GM12891 (cell line): ENCODE measurements at regions not wholly inside any gene's neighbourhood (a gene's known extent, or its start where the extent isn't known, plus 50 kb on each side); places are given as distances from the start of the nearest gene placed in this dataset.

Source experiments
- DNase-seq: peaks from one replicate; pipeline ENCODE4 v3.0.0; 2011; ENCODE audit warnings: low spot score; ENCODE audit not compliant: insufficient read length
- FAIRE-seq: peaks from 2 replicates; lab custom pipeline; 2011; peaks lifted over from hg19 to GRCh38; lab: Jason Lieb, UNC
- PAX5 ChIP-seq: IDR thresholded peaks from 2 replicates; pipeline ENCODE4 v1.6.1; 2011; ENCODE audit warnings: low read length, moderate library complexity, mild to moderate bottlenecking; ENCODE audit not compliant: insufficient read depth, severe bottlenecking
- POLR2A ChIP-seq: IDR thresholded peaks from 2 replicates; pipeline ENCODE4 v1.6.1; 2011; ENCODE audit warnings: low read depth, low read length, control low read depth
- POLR2AphosphoS5 ChIP-seq: IDR thresholded peaks from 2 replicates; pipeline ENCODE4 v1.6.1; 2011; ENCODE audit warnings: low read depth, low read length, control low read depth
- POU2F2 ChIP-seq: IDR thresholded peaks from 2 replicates; pipeline ENCODE4 v1.6.1; 2011; ENCODE audit warnings: low read depth, mild to moderate bottlenecking, control low read depth, low read length, moderate library complexity
- SPI1 ChIP-seq: IDR thresholded peaks from 2 replicates; pipeline ENCODE4 v1.6.1; 2011; ENCODE audit warnings: low read depth, low read length, control low read depth
- TAF1 ChIP-seq: IDR thresholded peaks from 2 replicates; pipeline ENCODE4 v1.6.1; 2011; ENCODE audit warnings: low read depth, low read length, control low read depth

GRCh38 chr2:104745846-104746245 lies 108.1 kb upstream of the POU3F3 start:
- no peak for FAIRE-seq
- DNase-seq = no peak
- TF ChIP-seq POLR2A (no peak), POLR2AphosphoS5 (no peak), TAF1 (no peak), PAX5 (no peak), POU2F2 (no peak), SPI1 (no peak)

GRCh38 chr2:104746299-104746698 lies 107.6 kb upstream of the POU3F3 start:
- FAIRE-seq (no peak), DNase-seq (no peak)
- TF ChIP-seq POU2F2 (no peak), TAF1 (no peak), POLR2AphosphoS5 (no peak), PAX5 (no peak), SPI1 (no peak), POLR2A (no peak)

DNA sequence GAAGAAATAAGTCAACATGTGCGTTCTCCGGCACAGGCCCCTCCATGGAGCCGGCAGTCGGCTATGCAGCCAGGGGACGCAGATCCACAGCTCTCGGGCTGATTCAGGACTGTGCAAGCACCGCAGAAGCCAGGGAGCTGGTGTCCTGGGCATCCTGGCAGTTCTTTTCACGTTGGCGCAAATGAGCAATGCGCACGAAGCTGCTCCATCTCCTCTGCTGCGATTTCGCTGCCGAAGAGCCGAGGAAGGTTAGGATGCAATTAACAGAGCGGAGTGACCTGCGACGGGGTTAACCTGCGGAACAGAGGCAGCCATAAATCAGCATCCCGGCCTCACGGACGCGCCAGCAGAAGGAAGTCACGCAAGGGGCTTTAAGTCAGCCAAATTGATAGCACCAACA lies 107.1 kb upstream of the POU3F3 start:
- TF ChIP-seq SPI1 = no peak
- no peak for TF ChIP-seq POLR2AphosphoS5
- no peak for TF ChIP-seq POU2F2
- TF ChIP-seq TAF1 = no peak
- TF ChIP-seq POLR2A = no peak
- TF ChIP-seq PAX5 = no peak
- no peak for DNase-seq
- FAIRE-seq = no peak

- no peak for TF ChIP-seq POLR2A
- no peak for TF ChIP-seq TAF1
- no peak for TF ChIP-seq PAX5
- no peak for TF ChIP-seq SPI1
- TF ChIP-seq POU2F2 = no peak
- no peak for TF ChIP-seq POLR2AphosphoS5
These were observed 104.0 kb upstream of the POU3F3 start for GRCh38 chr2:104749856-104750460.

DNA sequence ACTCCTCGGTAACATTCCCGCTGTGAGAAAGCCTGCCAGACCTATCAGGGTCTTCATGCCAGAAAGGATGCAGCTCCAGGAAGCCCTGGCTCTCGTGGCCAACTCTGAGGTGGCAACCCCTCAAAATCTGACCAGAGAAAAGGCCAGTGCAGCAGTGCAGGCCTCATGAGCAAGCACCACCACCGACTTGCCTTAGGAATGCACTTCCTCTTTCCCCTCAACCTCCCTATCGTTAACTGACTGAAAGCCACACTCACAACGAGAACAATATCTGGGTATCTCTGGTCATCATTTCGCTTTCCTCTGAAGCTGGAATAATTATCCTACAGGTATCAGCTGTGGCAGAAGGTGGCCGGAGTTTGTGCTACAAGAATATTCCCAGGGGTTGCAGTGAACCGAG lies 101.4 kb upstream of the POU3F3 start:
- DNase-seq = no peak
- no peak for TF ChIP-seq PAX5
- peak; percentile 51; the same call in 1 of the 2 replicates for TF ChIP-seq SPI1
- FAIRE-seq = no peak

More at GRCh38 chr2:104749856-104750460, 104.0 kb upstream of the POU3F3 start:
- FAIRE-seq (no peak), DNase-seq (no peak)

DNA sequence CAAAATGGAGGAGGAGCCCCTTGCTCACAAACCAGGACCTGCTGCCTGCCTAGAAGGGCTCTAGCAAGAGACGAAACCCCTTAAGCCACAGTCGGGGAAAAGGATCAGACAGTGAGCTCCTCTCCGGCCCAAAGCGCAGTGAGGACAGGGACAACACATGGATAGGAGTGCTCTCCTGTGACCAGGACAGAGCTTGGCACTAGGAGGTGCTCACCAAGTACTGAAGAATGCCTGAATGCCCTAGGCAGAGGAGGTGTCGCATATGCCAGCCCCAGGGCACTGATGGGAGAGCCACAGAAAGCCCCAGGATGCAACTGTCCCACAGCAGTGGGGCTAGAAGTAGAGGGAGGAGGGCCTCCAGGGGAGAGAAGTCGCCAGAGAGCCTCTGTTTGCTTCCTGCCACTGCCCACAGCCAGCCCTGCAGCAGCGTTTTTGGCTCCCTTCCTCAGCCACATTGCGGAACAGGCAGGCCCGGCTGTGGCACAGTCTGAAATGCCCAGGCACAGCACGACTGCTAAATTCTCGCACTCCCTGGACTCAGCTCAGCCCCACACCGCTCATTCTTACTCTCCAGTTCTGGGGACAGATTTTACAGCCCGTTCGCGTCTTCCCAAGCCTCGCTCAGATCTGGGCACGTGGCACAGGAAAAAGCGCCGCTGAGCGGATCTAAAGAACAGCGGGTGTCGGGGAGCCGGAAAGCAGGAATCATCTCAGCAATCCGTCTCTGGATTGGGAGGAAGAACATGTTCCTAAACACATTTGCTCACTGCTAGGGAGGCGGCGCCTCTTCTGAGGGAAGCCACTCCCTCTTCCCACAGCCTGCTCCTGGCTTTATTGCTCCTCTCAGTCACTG lies 98.7 kb upstream of the POU3F3 start:
- FAIRE-seq (no peak), DNase-seq (no peak)
- TF ChIP-seq TAF1 = no peak
- TF ChIP-seq POLR2A = no peak
- TF ChIP-seq POU2F2 = no peak
- no peak for TF ChIP-seq PAX5
- no peak for TF ChIP-seq SPI1
- no peak for TF ChIP-seq POLR2AphosphoS5

DNA sequence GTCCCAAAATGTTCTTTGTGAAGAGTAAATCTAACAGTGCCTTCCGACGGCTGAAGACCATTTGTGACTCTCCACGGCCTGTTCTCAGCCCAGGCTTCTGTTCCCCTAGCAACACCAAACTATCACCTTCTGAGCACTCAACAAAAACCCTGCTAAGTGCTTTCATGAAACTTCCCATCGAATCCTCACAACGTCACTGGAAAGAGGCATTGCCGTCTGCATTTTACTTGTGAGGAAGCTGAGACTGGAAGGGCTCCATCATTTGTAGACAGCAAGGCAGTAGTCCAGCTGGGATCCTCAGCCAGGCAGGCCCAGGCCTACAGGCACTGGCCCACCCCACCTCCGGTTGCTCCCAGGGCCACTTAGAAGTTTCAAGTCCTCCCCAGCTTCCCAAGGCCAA lies 97.8 kb upstream of the POU3F3 start:
- FAIRE-seq = no peak
- no peak for DNase-seq
- TF ChIP-seq POLR2A = no peak
- TF ChIP-seq POU2F2 = no peak
- TF ChIP-seq TAF1 = no peak
- TF ChIP-seq POLR2AphosphoS5 = no peak
- TF ChIP-seq PAX5 = no peak
- no peak for TF ChIP-seq SPI1

- FAIRE-seq = no peak
These were observed 96.9 kb upstream of the POU3F3 start for GRCh38 chr2:104757056-104757455.

DNA sequence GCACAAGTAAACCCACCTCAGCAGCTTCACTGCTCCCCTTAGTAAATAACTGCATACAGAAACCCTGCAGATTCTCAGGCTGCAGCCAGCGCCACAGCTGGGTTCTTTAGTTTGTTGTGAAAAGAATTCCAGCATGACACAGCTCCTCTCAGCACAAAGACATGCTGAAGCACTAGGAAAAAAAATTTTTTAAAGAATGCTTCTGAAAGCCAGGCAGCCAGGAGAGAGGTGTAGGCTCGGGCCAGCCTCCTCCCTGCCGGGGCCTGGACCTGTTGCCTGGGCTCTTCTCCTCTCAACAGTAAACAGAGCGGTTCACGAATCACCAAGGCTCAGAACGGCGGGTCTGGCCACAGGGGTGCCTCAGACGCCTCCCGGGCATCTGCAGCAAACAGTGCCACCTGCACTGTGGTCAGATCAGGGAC lies 95.7 kb upstream of the POU3F3 start:
- TF ChIP-seq PAX5 (no peak), POLR2AphosphoS5 (no peak), POLR2A (no peak), POU2F2 (no peak), TAF1 (no peak), SPI1 (no peak)
- DNase-seq (no peak), FAIRE-seq (no peak)

More at GRCh38 chr2:104757056-104757455, 96.9 kb upstream of the POU3F3 start:
- no peak for DNase-seq
- TF ChIP-seq POLR2AphosphoS5 (no peak), POLR2A (no peak), PAX5 (no peak), TAF1 (no peak), POU2F2 (no peak), SPI1 (no peak)
